ENCODE measurements at regions not wholly inside any gene's neighbourhood (a gene's known extent, or its start where the extent isn't known, plus 50 kb on each side); places are given as distances from the start of the nearest gene placed in this dataset.
A peak's percentile ranks its signal among the peaks of the same experiment; 100 is the strongest.

DNA sequence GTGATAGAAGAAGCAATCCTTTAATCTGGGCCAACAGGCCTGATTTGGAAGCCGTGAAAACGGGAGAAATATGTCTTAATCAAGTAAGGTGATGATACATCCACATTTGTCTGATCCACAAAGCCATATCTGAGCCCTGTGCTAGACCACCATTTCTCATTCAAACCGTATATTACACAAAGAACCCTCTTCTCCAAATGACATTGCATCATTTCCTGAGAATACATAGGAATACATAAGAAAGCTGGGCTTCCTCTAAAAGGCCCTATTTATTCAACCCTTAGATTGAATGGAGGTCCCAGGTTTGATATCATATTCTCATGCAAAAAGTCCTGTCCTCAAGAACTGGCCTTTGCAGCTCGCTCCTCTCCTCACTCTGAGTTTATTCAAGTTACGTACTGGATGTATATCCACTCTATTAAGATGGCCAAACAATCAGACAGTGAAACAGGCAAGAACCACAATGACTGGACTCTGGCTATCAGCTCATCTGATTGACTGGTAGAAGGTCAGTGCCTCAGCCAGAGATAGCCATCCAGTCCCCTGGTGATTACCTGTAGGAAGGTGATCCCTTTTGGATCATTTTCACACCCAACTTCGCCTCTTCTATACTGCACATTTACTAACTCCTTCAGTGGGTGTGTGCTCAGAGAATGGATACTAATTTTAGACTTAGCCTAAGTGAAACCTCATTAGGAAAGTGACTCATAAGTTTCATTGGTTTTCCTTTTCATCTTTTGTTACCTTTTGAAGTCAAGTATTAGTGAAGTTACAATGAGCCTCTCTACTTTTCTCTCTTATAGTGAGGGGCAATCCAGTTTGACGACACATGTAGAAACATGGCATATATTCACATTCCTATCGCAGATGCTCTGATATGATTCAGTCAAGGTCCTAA, 167.6 kb upstream of the WWC1 start (continued):
- TF ChIP-seq BACH1 (IDR thresholded peaks at IDR 0.05; ENCODE audit: borderline replicate concordance) (no peak; the same call in 1 of the 2 replicates), MYC (IDR thresholded peaks at IDR 0.05; ENCODE audit: insufficient read depth, insufficient read length, insufficient replicate concordance, low read length, severe bottlenecking) (no peak), POLR2A (IDR thresholded peaks at IDR 0.05; ENCODE audit: low read depth, low read length) (no peak), HDGF (IDR thresholded peaks at IDR 0.05) (no peak), BCL11A (IDR thresholded peaks at IDR 0.05; ENCODE audit: low read depth, low read length) (peak; percentile 66; the same call in 1 of the 2 replicates), NR2C2 (IDR thresholded peaks at IDR 0.05; ENCODE audit: borderline replicate concordance, control insufficient read depth, insufficient read length, low read depth) (no peak), DPF2 (IDR thresholded peaks at IDR 0.05) (peak; percentile 52; the same call in 1 of the 2 replicates), ZNF384 (IDR thresholded peaks at IDR 0.05; ENCODE audit: borderline replicate concordance, low read depth, low read length) (no peak), PAX8 (IDR thresholded peaks at IDR 0.05) (no peak), TCF12 (IDR thresholded peaks at IDR 0.05; ENCODE audit: low read depth, low read length) (no peak), SIN3A (IDR thresholded peaks at IDR 0.05; ENCODE audit: low read depth, low read length) (no peak), SP1 (IDR thresholded peaks at IDR 0.05; ENCODE audit: low read depth, low read length) (no peak), GABPA (IDR thresholded peaks at IDR 0.05; ENCODE audit: low read depth) (peak; percentile 48; the same call in 1 of the 2 replicates), ZZZ3 (IDR thresholded peaks at IDR 0.05; ENCODE audit: control insufficient read depth, insufficient read length, low read depth) (no peak), IKZF2 (IDR thresholded peaks at IDR 0.05) (peak; percentile 52 to 53; a peak in 2 of 4 replicates), ZSCAN29 (IDR thresholded peaks at IDR 0.05) (no peak), NRF1 (conservative IDR thresholded peaks at IDR 0.05; ENCODE audit: low read depth, low read length) (no peak)
- TF ChIP-seq, protein P1, sequence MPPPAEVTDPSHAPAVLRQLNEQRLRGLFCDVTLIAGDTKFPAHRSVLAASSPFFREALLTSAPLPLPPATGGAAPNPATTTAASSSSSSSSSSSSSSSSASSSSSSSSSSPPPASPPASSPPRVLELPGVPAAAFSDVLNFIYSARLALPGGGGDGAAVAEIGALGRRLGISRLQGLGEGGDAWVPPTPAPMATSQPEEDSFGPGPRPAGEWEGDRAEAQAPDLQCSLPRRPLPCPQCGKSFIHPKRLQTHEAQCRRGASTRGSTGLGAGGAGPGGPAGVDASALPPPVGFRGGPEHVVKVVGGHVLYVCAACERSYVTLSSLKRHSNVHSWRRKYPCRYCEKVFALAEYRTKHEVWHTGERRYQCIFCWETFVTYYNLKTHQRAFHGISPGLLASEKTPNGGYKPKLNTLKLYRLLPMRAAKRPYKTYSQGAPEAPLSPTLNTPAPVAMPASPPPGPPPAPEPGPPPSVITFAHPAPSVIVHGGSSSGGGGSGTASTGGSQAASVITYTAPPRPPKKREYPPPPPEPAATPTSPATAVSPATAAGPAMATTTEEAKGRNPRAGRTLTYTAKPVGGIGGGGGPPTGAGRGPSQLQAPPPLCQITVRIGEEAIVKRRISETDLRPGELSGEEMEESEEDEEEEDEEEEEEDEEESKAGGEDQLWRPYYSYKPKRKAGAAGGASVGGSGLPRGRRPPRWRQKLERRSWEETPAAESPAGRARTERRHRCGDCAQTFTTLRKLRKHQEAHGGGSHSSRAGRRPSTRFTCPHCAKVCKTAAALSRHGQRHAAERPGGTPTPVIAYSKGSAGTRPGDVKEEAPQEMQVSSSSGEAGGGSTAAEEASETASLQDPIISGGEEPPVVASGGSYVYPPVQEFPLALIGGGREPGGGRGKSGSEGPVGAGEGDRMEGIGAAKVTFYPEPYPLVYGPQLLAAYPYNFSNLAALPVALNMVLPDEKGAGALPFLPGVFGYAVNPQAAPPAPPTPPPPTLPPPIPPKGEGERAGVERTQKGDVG (CRISPR knock-in tag; IDR thresholded peaks at IDR 0.05) = no peak
- TF ChIP-seq, protein P2, sequence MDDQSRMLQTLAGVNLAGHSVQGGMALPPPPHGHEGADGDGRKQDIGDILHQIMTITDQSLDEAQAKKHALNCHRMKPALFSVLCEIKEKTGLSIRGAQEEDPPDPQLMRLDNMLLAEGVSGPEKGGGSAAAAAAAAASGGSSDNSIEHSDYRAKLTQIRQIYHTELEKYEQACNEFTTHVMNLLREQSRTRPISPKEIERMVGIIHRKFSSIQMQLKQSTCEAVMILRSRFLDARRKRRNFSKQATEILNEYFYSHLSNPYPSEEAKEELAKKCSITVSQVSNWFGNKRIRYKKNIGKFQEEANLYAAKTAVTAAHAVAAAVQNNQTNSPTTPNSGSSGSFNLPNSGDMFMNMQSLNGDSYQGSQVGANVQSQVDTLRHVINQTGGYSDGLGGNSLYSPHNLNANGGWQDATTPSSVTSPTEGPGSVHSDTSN (IDR thresholded peaks at IDR 0.05; ENCODE audit: insufficient replicate concordance, low read depth, low read length) = no peak
- TF ChIP-seq, protein P3, sequence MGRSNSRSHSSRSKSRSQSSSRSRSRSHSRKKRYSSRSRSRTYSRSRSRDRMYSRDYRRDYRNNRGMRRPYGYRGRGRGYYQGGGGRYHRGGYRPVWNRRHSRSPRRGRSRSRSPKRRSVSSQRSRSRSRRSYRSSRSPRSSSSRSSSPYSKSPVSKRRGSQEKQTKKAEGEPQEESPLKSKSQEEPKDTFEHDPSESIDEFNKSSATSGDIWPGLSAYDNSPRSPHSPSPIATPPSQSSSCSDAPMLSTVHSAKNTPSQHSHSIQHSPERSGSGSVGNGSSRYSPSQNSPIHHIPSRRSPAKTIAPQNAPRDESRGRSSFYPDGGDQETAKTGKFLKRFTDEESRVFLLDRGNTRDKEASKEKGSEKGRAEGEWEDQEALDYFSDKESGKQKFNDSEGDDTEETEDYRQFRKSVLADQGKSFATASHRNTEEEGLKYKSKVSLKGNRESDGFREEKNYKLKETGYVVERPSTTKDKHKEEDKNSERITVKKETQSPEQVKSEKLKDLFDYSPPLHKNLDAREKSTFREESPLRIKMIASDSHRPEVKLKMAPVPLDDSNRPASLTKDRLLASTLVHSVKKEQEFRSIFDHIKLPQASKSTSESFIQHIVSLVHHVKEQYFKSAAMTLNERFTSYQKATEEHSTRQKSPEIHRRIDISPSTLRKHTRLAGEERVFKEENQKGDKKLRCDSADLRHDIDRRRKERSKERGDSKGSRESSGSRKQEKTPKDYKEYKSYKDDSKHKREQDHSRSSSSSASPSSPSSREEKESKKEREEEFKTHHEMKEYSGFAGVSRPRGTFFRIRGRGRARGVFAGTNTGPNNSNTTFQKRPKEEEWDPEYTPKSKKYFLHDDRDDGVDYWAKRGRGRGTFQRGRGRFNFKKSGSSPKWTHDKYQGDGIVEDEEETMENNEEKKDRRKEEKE (IDR thresholded peaks at IDR 0.05) = no peak
- TF ChIP-seq, protein P4, sequence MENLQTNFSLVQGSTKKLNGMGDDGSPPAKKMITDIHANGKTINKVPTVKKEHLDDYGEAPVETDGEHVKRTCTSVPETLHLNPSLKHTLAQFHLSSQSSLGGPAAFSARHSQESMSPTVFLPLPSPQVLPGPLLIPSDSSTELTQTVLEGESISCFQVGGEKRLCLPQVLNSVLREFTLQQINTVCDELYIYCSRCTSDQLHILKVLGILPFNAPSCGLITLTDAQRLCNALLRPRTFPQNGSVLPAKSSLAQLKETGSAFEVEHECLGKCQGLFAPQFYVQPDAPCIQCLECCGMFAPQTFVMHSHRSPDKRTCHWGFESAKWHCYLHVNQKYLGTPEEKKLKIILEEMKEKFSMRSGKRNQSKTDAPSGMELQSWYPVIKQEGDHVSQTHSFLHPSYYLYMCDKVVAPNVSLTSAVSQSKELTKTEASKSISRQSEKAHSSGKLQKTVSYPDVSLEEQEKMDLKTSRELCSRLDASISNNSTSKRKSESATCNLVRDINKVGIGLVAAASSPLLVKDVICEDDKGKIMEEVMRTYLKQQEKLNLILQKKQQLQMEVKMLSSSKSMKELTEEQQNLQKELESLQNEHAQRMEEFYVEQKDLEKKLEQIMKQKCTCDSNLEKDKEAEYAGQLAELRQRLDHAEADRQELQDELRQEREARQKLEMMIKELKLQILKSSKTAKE (IDR thresholded peaks at IDR 0.05; ENCODE audit: low read depth, poor library complexity, severe bottlenecking) = no peak

Data from GM12878 (cell line).